ENCODE measurements at regions not wholly inside any gene's neighbourhood (a gene's known extent, or its start where the extent isn't known, plus 50 kb on each side); places are given as distances from the start of the nearest gene placed in this dataset.
"Not testable (repeated sequence)": the region's sequence is repeated elsewhere in the genome, so short reads cannot be mapped to it uniquely, and the experiment has no call there.

GRCh38 chr2:207231106-207231865, 65.5 kb upstream of the KLF7 start:
- Histone ChIP-seq H3K4me3 (replicated peaks; ENCODE audit: low read depth, low read length) (no peak overlapping the region), H3K27me3 (replicated peaks; ENCODE audit: control insufficient read depth, insufficient read depth, low read length) (no peaks in the 10 kb centered on the region), H3K36me3 (ENCODE audit: control insufficient read depth, insufficient read depth, low read length) (no peaks in the 10 kb centered on the region)
- DNase-seq (ENCODE audit: extremely low read depth, insufficient read length): no peak
- TF ChIP-seq, protein P1, sequence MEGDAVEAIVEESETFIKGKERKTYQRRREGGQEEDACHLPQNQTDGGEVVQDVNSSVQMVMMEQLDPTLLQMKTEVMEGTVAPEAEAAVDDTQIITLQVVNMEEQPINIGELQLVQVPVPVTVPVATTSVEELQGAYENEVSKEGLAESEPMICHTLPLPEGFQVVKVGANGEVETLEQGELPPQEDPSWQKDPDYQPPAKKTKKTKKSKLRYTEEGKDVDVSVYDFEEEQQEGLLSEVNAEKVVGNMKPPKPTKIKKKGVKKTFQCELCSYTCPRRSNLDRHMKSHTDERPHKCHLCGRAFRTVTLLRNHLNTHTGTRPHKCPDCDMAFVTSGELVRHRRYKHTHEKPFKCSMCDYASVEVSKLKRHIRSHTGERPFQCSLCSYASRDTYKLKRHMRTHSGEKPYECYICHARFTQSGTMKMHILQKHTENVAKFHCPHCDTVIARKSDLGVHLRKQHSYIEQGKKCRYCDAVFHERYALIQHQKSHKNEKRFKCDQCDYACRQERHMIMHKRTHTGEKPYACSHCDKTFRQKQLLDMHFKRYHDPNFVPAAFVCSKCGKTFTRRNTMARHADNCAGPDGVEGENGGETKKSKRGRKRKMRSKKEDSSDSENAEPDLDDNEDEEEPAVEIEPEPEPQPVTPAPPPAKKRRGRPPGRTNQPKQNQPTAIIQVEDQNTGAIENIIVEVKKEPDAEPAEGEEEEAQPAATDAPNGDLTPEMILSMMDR (IDR thresholded peaks at IDR 0.05; ENCODE audit: insufficient read depth, low read length, poor library complexity, severe bottlenecking): no peak

DNA sequence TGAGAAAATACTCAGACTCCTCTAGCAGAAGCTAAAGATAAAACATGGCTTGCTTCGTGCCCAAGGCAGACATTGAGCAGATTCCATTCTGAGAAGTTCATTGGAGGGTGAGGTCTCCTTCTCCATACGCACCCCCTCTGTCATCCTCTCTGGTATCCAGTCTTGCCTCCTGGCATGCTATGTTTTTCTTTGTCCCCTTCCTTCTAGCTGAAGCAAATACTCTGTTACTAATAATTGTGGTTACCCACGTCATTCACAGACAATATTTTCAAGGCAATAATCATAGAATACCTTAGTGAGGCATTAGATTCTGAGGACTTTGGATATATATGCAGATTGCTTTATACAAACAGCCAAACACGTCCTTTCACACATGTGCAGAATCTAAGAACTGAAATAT, 66.2 kb upstream of the KLF7 start:
- Histone ChIP-seq H3K4me3 (replicated peaks; ENCODE audit: low read depth, low read length) (no peak overlapping the region), H3K27me3 (replicated peaks; ENCODE audit: control insufficient read depth, insufficient read depth, low read length) (no peaks in the 10 kb centered on the region), H3K36me3 (ENCODE audit: control insufficient read depth, insufficient read depth, low read length) (no peaks in the 10 kb centered on the region)
- no peak for DNase-seq (ENCODE audit: extremely low read depth, insufficient read length)
- TF ChIP-seq, protein P1 (IDR thresholded peaks at IDR 0.05; ENCODE audit: insufficient read depth, low read length, poor library complexity, severe bottlenecking): no peak

- not testable (repeated sequence) for H3K4me3 ChIP-seq (replicated peaks; ENCODE audit: low read depth, low read length); DNase-seq (ENCODE audit: extremely low read depth, insufficient read length); H3K36me3 ChIP-seq (ENCODE audit: control insufficient read depth, insufficient read depth, low read length); H3K27me3 ChIP-seq (replicated peaks; ENCODE audit: control insufficient read depth, insufficient read depth, low read length)
These were observed 67.4 kb upstream of the KLF7 start for GRCh38 chr2:207233141-207233540.

GRCh38 chr2:207233731-207234130, 68.0 kb upstream of the KLF7 start:
- no peak for DNase-seq (ENCODE audit: extremely low read depth, insufficient read length)
- H3K36me3 ChIP-seq (ENCODE audit: control insufficient read depth, insufficient read depth, low read length): no peaks in the 10 kb centered on the region
- H3K4me3 ChIP-seq (replicated peaks; ENCODE audit: low read depth, low read length): no peak overlapping the region
- H3K27me3 ChIP-seq (replicated peaks; ENCODE audit: control insufficient read depth, insufficient read depth, low read length): no peaks in the 10 kb centered on the region
- TF ChIP-seq, protein P1 (IDR thresholded peaks at IDR 0.05; ENCODE audit: insufficient read depth, low read length, poor library complexity, severe bottlenecking): no peak

DNA sequence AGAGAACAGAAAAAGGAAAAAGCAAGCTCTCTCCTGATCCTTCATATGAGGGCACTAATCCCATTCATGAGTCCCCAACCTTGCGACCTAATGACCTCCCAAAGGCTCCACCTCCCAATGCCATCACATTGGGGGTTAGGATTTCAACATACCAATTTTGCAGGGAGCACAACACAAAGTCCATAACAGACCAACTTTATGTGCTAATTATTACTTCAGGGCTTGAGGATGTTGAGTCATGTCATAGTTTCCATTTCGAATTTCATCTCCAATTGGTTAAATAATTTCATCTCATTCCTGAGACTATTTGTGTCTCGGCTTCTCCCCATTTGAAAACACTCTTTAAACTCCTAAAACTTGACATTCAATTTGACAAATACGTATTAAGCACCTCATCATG, 69.9 kb upstream of the KLF7 start:
- DNase-seq (ENCODE audit: extremely low read depth, insufficient read length): no peak
- H3K27me3 ChIP-seq (replicated peaks; ENCODE audit: control insufficient read depth, insufficient read depth, low read length): no peaks in the 10 kb centered on the region
- H3K4me3 ChIP-seq (replicated peaks; ENCODE audit: low read depth, low read length): no peak overlapping the region
- TF ChIP-seq, protein P1 (IDR thresholded peaks at IDR 0.05; ENCODE audit: insufficient read depth, low read length, poor library complexity, severe bottlenecking): no peak
- H3K36me3 ChIP-seq (ENCODE audit: control insufficient read depth, insufficient read depth, low read length): no peaks in the 10 kb centered on the region

DNA sequence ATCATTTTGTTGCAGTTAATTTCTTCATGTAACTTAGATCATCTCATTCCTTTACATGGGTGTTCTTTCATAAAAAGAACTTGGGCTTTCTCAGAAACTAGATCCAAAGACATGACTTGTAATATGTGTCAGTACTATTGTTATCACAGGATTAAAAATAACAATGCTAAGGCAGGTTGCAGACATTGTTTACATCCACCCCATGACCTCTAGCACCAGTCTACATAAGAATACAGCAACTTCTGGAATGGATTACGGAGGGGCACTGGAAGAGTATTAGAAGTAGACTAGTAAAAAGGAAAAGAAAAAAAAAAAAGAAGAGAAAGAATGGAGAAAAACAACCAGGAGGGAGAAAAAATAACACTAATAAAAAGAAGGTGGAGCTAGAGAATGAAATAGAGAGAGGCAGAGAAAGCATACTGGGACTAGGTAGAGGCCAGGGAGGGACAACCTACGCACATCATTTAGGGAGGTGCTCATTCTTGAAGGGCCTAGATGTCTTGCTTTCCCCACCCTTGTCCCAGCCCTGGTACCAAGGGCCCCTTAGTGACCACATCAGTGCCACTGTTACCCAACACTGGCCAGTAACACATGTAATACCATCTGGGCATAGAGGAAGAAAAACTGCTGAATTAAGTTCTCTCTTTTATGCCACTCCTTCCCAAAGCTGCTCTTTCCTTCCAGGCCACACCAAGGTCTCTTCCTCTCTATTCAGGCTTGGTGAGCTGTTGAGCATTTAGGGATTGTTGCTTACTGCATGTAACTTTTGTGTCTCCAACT, 70.6 kb upstream of the KLF7 start:
- TF ChIP-seq, protein P1 (IDR thresholded peaks at IDR 0.05; ENCODE audit: insufficient read depth, low read length, poor library complexity, severe bottlenecking): no peak
- no peaks in the 10 kb centered on the region for H3K36me3 ChIP-seq (ENCODE audit: control insufficient read depth, insufficient read depth, low read length)
- H3K4me3 ChIP-seq (replicated peaks; ENCODE audit: low read depth, low read length): no peak overlapping the region
- no peak for DNase-seq (ENCODE audit: extremely low read depth, insufficient read length)
- no peaks in the 10 kb centered on the region for H3K27me3 ChIP-seq (replicated peaks; ENCODE audit: control insufficient read depth, insufficient read depth, low read length)
